ENCODE measurements at regions not wholly inside any gene's neighbourhood (a gene's known extent, or its start where the extent isn't known, plus 50 kb on each side); places are given as distances from the start of the nearest gene placed in this dataset.

DNA sequence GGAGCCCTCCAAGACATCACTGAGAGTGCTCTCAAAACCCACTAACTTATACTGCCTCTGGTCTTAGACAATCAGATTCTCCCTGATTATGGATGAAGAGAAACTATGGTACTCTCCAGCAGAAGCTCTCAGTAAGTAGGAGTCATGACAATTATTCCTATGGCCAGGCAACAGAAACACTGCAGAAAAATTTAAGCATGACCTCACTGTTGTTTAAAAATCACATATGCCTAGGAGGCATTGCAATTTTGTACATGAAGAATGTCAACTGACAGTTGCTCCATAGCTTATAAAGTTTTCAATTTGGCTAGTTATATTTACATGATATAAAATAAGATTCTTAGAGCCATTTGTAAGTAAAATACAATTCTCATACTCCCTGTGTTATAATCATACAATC is 105.9 kb upstream of the LSM8 start:
- no peak for TF ChIP-seq POLR2A (IDR thresholded peaks at IDR 0.05)
- TF ChIP-seq, protein P1, sequence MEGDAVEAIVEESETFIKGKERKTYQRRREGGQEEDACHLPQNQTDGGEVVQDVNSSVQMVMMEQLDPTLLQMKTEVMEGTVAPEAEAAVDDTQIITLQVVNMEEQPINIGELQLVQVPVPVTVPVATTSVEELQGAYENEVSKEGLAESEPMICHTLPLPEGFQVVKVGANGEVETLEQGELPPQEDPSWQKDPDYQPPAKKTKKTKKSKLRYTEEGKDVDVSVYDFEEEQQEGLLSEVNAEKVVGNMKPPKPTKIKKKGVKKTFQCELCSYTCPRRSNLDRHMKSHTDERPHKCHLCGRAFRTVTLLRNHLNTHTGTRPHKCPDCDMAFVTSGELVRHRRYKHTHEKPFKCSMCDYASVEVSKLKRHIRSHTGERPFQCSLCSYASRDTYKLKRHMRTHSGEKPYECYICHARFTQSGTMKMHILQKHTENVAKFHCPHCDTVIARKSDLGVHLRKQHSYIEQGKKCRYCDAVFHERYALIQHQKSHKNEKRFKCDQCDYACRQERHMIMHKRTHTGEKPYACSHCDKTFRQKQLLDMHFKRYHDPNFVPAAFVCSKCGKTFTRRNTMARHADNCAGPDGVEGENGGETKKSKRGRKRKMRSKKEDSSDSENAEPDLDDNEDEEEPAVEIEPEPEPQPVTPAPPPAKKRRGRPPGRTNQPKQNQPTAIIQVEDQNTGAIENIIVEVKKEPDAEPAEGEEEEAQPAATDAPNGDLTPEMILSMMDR (IDR thresholded peaks at IDR 0.05), result no peak
